HEK293 (cell line): ENCODE measurements at regions not wholly inside any gene's neighbourhood (a gene's known extent, or its start where the extent isn't known, plus 50 kb on each side); places are given as distances from the start of the nearest gene placed in this dataset.

Source experiments
- CTCF ChIA-PET: fragments of 350-600 bp; formaldehyde crosslinking; extraction: SDS; loops from one replicate; lab custom pipeline; 2021; ENCODE audit warnings: antibody characterized with exemption; lab: Yijun Ruan, JAX
- POLR2A ChIA-PET: fragments of 300-600 bp; formaldehyde crosslinking; extraction: SDS; loops from one replicate; lab custom pipeline; 2020; ENCODE audit warnings: antibody characterized with exemption, inconsistent platforms; lab: Yijun Ruan, JAX
- H3K27ac ChIP-seq: fragments of 200-500 bp; sonication (Bioruptor generic); 2 replicates; pipeline ENCODE4 v1.5.1; 2014; ENCODE audit warnings: low read depth, low read length, control low read depth, inconsistent platforms; ENCODE audit errors: extremely low read depth
- H3K36me3 ChIP-seq, 2 experiments: fragments of 200-500 bp in 1 of 2; sonication (Bioruptor generic) in 1 of 2; 1 replicate in 1 of 2; 2 replicates in 1 of 2; pipeline ENCODE4 v1.5.1; 2014 to 2017; ENCODE audit warnings: inconsistent platforms in 2 of 2, low read length in 2 of 2; ENCODE audit not compliant: control insufficient read depth in 2 of 2, insufficient read depth in 1 of 2
- H3K4me1 ChIP-seq: fragments of 200-500 bp; sonication (Bioruptor generic); 2 replicates; pipeline ENCODE4 v1.5.1; 2014; ENCODE audit warnings: mild to moderate bottlenecking, low read length, inconsistent platforms; ENCODE audit not compliant: control insufficient read depth, insufficient read depth
- H3K4me3 ChIP-seq: 2 replicates; pipeline ENCODE4 v1.5.1; 2011; ENCODE audit warnings: low read depth, mild to moderate bottlenecking, control low read depth, low read length, moderate library complexity
- H3K9me3 ChIP-seq: fragments of 200-500 bp; sonication (Bioruptor generic); 2 replicates; pipeline ENCODE4 v1.5.1; 2014; ENCODE audit warnings: low read depth, low read length, inconsistent platforms; ENCODE audit not compliant: control insufficient read depth, insufficient read depth
- KLF8 ChIP-seq: fragments of 450-650 bp; formaldehyde crosslinking; IDR thresholded peaks from 2 replicates; pipeline ENCODE4 v1.5.1; 2016; ENCODE audit warnings: missing biosample characterization, missing genetic modification characterization
- KLF9 ChIP-seq: fragments of 450-650 bp; formaldehyde crosslinking; IDR thresholded peaks from 2 replicates; pipeline ENCODE4 v1.5.1; 2016; ENCODE audit warnings: missing biosample characterization, missing genetic modification characterization, low read depth
- OSR2 ChIP-seq: fragments of 450-650 bp; formaldehyde crosslinking; IDR thresholded peaks from 2 replicates; pipeline ENCODE4 v1.5.1; 2016; ENCODE audit warnings: missing biosample characterization, missing genetic modification characterization
- ZFP69B ChIP-seq: fragments of 450-650 bp; formaldehyde crosslinking; IDR thresholded peaks from 2 replicates; pipeline ENCODE4 v1.5.1; 2016; ENCODE audit warnings: missing biosample characterization, missing genetic modification characterization
- ZIC2 ChIP-seq: fragments of 450-650 bp; formaldehyde crosslinking; IDR thresholded peaks from 2 replicates; pipeline ENCODE4 v1.5.1; 2016; ENCODE audit warnings: missing biosample characterization, missing genetic modification characterization
- ZNF112 ChIP-seq: fragments of 450-650 bp; formaldehyde crosslinking; IDR thresholded peaks from 2 replicates; pipeline ENCODE4 v1.5.0; 2017; ENCODE audit warnings: missing biosample characterization, missing genetic modification characterization
- ZNF426 ChIP-seq: fragments of 450-650 bp; formaldehyde crosslinking; IDR thresholded peaks from 2 replicates; pipeline ENCODE4 v1.5.1; 2017; ENCODE audit warnings: missing biosample characterization, missing genetic modification characterization, mild to moderate bottlenecking, inconsistent platforms, moderate library complexity
- ZNF521 ChIP-seq: fragments of 450-650 bp; formaldehyde crosslinking; IDR thresholded peaks from 2 replicates; pipeline ENCODE4 v1.5.1; 2017; ENCODE audit warnings: missing biosample characterization, mild to moderate bottlenecking, missing genetic modification characterization
- ZNF560 ChIP-seq: fragments of 450-650 bp; formaldehyde crosslinking; IDR thresholded peaks from 2 replicates; pipeline ENCODE4 v1.5.1; 2017; ENCODE audit warnings: missing biosample characterization, missing genetic modification characterization, borderline replicate concordance
- ZNF677 ChIP-seq: fragments of 450-650 bp; IDR thresholded peaks from 2 replicates; pipeline ENCODE4 v1.5.0; 2018; ENCODE audit warnings: missing biosample characterization, mild to moderate bottlenecking, missing genetic modification characterization, moderate library complexity
- ZNF701 ChIP-seq: fragments of 450-650 bp; formaldehyde crosslinking; IDR thresholded peaks from 2 replicates; pipeline ENCODE4 v1.5.1; 2016; ENCODE audit warnings: missing biosample characterization, missing genetic modification characterization
- ZNF707 ChIP-seq: fragments of 450-650 bp; formaldehyde crosslinking; IDR thresholded peaks from 2 replicates; pipeline ENCODE4 v1.5.1; 2016; ENCODE audit warnings: missing biosample characterization, missing genetic modification characterization
- ZNF837 ChIP-seq: fragments of 450-650 bp; formaldehyde crosslinking; IDR thresholded peaks from 2 replicates; pipeline ENCODE4 v1.5.1; 2016; ENCODE audit warnings: missing biosample characterization, missing genetic modification characterization
- ZSCAN30 ChIP-seq: fragments of 450-650 bp; IDR thresholded peaks from 2 replicates; pipeline ENCODE4 v1.5.1; 2018; ENCODE audit warnings: missing biosample characterization, mild to moderate bottlenecking, missing genetic modification characterization, moderate library complexity
- TF ChIP-seq, protein P1 (sequence below): fragments of 450-650 bp; formaldehyde crosslinking; IDR thresholded peaks from 2 replicates; pipeline ENCODE4 v1.5.1; 2016; ENCODE audit warnings: missing biosample characterization, missing genetic modification characterization
- TF ChIP-seq, protein P2 (sequence below): fragments of 450-650 bp; formaldehyde crosslinking; IDR thresholded peaks from 2 replicates; pipeline ENCODE4 v1.5.1; 2016; ENCODE audit warnings: missing biosample characterization, missing genetic modification characterization
- TF ChIP-seq, protein P3 (sequence below): fragments of 450-650 bp; formaldehyde crosslinking; IDR thresholded peaks from 2 replicates; pipeline ENCODE4 v1.5.1; 2016; ENCODE audit warnings: missing biosample characterization, missing genetic modification characterization
- TF ChIP-seq, protein P4 (sequence below): fragments of 450-650 bp; formaldehyde crosslinking; IDR thresholded peaks from 2 replicates; pipeline ENCODE4 v1.5.1; 2016; ENCODE audit warnings: missing biosample characterization, missing genetic modification characterization

DNA sequence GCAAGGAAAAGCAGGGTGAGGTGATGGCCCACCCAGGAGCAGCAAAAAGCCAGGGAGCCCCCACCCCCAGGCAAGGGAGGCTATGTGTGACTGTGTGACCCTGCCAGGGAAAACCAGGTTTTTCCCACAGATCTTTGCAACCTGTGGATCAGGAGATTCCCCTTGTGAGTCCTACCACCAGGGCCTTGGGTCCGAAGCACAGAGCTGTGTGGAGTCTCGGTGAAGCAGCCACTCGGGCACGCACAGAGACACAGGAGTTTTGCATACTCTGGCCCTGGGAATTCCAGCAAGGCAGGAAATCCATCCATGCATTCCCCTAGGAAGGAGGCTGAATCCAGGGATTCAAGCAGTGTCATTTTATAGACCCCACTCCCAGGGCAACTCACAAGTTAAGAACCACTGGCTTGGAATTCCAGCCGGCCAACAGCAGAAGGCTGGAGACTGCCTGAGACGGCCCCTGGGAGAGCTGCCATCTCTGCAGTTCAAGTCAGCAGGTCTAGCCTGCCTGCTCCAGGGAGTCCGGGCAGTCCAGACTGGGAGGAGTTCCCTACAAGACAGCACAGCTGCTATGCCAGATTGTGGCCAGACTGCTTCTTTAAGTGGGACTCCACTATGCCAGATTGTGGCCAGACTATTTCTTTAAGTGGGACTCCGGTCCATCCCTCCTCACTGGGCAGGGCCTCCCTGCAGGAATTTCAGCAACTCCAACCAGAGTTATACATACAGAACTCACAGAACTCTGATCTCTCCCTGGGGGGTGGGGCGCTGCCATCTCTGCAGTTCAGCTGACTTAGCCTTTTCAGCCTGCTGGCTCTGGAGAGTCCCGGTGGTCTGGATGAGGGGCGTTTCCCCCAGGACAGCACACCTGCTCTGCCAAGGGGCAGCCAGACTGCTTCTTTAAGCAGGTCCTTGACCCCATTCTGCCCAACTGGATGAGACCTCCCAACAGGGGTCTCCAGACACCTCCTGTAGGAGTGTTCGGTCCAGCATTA is 85.1 kb upstream of the ADAD1 start:
- ChIA-PET POLR2A (interaction anchor here (0.6 kb wide), 1 partner anchor 234 kb away, joined by 3 read pairs; no protein-coding TSS in a partner anchor), CTCF (interaction anchor here (0.6 kb wide), 1 partner anchor 775 kb away, joined by 5 read pairs; no protein-coding TSS in a partner anchor)
- H3K9me3 ChIP-seq: no peaks in the 10 kb centered on the region
- H3K4me1 ChIP-seq: no peaks in the 10 kb centered on the region
- peaks cover 0 to 34% of the 10 kb centered on the region in 2 experiments; a peak in 2 of 3 replicates for H3K36me3 ChIP-seq
- TF ChIP-seq, protein P1, sequence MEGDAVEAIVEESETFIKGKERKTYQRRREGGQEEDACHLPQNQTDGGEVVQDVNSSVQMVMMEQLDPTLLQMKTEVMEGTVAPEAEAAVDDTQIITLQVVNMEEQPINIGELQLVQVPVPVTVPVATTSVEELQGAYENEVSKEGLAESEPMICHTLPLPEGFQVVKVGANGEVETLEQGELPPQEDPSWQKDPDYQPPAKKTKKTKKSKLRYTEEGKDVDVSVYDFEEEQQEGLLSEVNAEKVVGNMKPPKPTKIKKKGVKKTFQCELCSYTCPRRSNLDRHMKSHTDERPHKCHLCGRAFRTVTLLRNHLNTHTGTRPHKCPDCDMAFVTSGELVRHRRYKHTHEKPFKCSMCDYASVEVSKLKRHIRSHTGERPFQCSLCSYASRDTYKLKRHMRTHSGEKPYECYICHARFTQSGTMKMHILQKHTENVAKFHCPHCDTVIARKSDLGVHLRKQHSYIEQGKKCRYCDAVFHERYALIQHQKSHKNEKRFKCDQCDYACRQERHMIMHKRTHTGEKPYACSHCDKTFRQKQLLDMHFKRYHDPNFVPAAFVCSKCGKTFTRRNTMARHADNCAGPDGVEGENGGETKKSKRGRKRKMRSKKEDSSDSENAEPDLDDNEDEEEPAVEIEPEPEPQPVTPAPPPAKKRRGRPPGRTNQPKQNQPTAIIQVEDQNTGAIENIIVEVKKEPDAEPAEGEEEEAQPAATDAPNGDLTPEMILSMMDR: no peak
- TF ChIP-seq OSR2 (tag by site-specific recombination) (no peak), KLF9 (tag by site-specific recombination) (no peak), ZNF521 (no peak), ZNF426 (tag by site-specific recombination) (no peak), ZNF112 (tag by site-specific recombination) (no peak), ZNF707 (tag by site-specific recombination) (no peak), KLF8 (no peak), ZNF837 (tag by site-specific recombination) (no peak), ZFP69B (tag by site-specific recombination) (no peak), ZNF560 (no peak), ZNF701 (tag by site-specific recombination) (no peak), ZNF677 (tag by site-specific recombination) (no peak), ZSCAN30 (tag by site-specific recombination) (no peak)
- TF ChIP-seq, protein P2, sequence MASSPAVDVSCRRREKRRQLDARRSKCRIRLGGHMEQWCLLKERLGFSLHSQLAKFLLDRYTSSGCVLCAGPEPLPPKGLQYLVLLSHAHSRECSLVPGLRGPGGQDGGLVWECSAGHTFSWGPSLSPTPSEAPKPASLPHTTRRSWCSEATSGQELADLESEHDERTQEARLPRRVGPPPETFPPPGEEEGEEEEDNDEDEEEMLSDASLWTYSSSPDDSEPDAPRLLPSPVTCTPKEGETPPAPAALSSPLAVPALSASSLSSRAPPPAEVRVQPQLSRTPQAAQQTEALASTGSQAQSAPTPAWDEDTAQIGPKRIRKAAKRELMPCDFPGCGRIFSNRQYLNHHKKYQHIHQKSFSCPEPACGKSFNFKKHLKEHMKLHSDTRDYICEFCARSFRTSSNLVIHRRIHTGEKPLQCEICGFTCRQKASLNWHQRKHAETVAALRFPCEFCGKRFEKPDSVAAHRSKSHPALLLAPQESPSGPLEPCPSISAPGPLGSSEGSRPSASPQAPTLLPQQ (tag by site-specific recombination): no peak
- TF ChIP-seq, protein P3, sequence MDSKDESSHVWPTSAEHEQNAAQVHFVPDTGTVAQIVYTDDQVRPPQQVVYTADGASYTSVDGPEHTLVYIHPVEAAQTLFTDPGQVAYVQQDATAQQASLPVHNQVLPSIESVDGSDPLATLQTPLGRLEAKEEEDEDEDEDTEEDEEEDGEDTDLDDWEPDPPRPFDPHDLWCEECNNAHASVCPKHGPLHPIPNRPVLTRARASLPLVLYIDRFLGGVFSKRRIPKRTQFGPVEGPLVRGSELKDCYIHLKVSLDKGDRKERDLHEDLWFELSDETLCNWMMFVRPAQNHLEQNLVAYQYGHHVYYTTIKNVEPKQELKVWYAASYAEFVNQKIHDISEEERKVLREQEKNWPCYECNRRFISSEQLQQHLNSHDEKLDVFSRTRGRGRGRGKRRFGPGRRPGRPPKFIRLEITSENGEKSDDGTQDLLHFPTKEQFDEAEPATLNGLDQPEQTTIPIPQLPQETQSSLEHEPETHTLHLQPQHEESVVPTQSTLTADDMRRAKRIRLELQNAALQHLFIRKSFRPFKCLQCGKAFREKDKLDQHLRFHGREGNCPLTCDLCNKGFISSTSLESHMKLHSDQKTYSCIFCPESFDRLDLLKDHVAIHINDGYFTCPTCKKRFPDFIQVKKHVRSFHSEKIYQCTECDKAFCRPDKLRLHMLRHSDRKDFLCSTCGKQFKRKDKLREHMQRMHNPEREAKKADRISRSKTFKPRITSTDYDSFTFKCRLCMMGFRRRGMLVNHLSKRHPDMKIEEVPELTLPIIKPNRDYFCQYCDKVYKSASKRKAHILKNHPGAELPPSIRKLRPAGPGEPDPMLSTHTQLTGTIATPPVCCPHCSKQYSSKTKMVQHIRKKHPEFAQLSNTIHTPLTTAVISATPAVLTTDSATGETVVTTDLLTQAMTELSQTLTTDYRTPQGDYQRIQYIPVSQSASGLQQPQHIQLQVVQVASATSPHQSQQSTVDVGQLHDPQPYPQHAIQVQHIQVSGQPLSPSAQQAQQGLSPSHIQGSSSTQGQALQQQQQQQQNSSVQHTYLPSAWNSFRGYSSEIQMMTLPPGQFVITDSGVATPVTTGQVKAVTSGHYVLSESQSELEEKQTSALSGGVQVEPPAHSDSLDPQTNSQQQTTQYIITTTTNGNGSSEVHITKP: no peak
- no peak overlapping the region for H3K27ac ChIP-seq
- no peak overlapping the region for H3K4me3 ChIP-seq

DNA sequence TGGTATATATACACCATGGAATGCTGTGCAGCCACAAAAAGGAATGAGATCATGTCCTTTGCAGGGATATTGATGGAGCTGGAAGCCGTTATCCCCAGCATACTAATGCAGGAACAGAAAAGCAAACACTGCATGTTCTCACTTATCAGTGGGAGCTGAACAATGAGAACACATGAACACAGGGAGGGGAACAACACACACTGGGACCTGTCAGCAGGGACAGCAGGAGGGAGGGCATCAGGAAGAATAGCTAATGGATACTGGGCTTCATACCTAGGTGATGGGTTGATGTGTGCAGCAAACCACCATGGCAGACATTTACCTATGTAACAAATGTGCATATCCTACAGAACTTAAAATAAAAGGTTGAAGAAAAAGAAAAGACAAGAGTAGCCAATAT is 81.1 kb upstream of the ADAD1 start:
- ChIA-PET CTCF (interaction anchor here (1.3 kb wide), 1 partner anchor 46 kb away, joined by 3 read pairs; no protein-coding TSS in a partner anchor), POLR2A (no interaction called here)

More for the DNA sequence above, 81.1 kb upstream of the ADAD1 start:
- Histone ChIP-seq H3K9me3 (no peaks in the 10 kb centered on the region), H3K36me3 (peaks cover 3 to 19% of the 10 kb centered on the region in 2 experiments; a peak in 1 of 3 replicates), H3K27ac (no peak overlapping the region), H3K4me3 (no peak overlapping the region), H3K4me1 (no peaks in the 10 kb centered on the region)
- TF ChIP-seq ZIC2 (tag by site-specific recombination): peak; percentile 81
- TF ChIP-seq, protein P4, sequence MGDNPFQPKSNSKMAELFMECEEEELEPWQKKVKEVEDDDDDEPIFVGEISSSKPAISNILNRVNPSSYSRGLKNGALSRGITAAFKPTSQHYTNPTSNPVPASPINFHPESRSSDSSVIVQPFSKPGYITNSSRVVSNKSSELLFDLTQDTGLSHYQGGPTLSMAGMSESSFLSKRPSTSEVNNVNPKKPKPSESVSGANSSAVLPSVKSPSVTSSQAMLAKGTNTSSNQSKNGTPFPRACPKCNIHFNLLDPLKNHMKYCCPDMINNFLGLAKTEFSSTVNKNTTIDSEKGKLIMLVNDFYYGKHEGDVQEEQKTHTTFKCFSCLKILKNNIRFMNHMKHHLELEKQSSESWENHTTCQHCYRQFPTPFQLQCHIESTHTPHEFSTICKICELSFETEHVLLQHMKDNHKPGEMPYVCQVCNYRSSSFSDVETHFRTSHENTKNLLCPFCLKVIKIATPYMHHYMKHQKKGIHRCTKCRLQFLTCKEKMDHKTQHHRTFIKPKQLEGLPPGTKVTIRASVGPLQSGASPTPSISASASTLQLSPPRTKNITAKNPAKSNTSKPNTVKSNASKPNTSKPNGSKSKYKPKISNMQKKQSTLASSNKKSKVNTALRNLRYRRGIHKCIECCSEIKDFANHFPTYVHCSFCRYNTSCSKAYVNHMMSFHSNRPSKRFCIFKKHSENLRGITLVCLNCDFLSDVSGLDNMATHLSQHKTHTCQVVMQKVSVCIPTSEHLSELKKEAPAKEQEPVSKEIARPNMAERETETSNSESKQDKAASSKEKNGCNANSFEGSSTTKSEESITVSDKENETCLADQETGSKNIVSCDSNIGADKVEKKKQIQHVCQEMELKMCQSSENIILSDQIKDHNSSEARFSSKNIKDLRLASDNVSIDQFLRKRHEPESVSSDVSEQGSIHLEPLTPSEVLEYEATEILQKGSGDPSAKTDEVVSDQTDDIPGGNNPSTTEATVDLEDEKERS (tag by site-specific recombination): no peak
